Stimulated activated CD8-positive, alpha-beta memory T cell treated with anti-CD3 and anti-CD28 coated beads, Interleukin-4, amount 100 ng/mL, for 4 hours (primary cell): ENCODE measurements at regions not wholly inside any gene's neighbourhood (a gene's known extent, or its start where the extent isn't known, plus 50 kb on each side); places are given as distances from the start of the nearest gene placed in this dataset.

Source experiments
- DNase-seq, 2 donors: peaks; one replicate each; pipeline ENCODE4 v3.0.0-alpha.2; 2020; ENCODE audit warnings: low read depth in 2 of 2, low spot score in 1 of 2

GRCh38 chr13:70183041-70183440, 74.8 kb upstream of the KLHL1 start:
- no peak for DNase-seq
